Heart right ventricle (tissue), 16 donors: ENCODE measurements at regions not wholly inside any gene's neighbourhood (a gene's known extent, or its start where the extent isn't known, plus 50 kb on each side); places are given as distances from the start of the nearest gene placed in this dataset.

ENCODE experiments used
- ATAC-seq, 8 donors: fragments of 200-7000 bp; cut with Tn5 transposase; one replicate each; pipeline ENCODE4 v1.9.1; 2020; ENCODE audit warnings: mild to moderate bottlenecking in 8 of 8, moderate library complexity in 8 of 8, moderate number of reproducible peaks in 1 of 8
- DNase-seq, 2 donors: peaks; one replicate each; pipeline ENCODE4 v3.0.0-alpha.2; 2020
- H3K27ac ChIP-seq, 10 donors: fragments of 200-600 bp; sonication (generic) in 2 of 10; one replicate each; pipeline versions ENCODE4 v1.5.0 to v1.8.0; 2020 to 2022; ENCODE audit warnings: mild to moderate bottlenecking in 3 of 10
- H3K27me3 ChIP-seq, 7 donors: fragments of 200-600 bp; one replicate each; pipeline ENCODE4 v1.8.0; 2021 to 2022; ENCODE audit warnings: mild to moderate bottlenecking in 2 of 7
- H3K36me3 ChIP-seq, 9 donors: fragments of 200-600 bp; sonication (generic) in 1 of 9; one replicate each; pipeline versions ENCODE4 v1.5.0 to v1.8.0; 2020 to 2022; ENCODE audit warnings: mild to moderate bottlenecking in 2 of 9
- H3K4me1 ChIP-seq, 9 donors: fragments of 200-600 bp; sonication (generic) in 1 of 9; one replicate each; pipeline versions ENCODE4 v1.5.0 to v1.8.0; 2020 to 2022; ENCODE audit warnings: mild to moderate bottlenecking in 4 of 9
- H3K4me3 ChIP-seq, 10 donors: fragments of 200-600 bp; sonication (generic) in 2 of 10; one replicate each; pipeline versions ENCODE4 v1.5.0 to v1.8.0; 2020 to 2022; ENCODE audit warnings: mild to moderate bottlenecking in 7 of 10, moderate library complexity in 2 of 10
- H3K9me3 ChIP-seq, 11 donors: fragments of 200-600 bp in 10 of 11; sonication (generic) in 2 of 11; one replicate each; pipeline versions ENCODE4 v1.5.0 to v1.8.0; 2013 to 2022; ENCODE audit warnings: mild to moderate bottlenecking in 2 of 11, control low read depth in 1 of 11, moderate library complexity in 1 of 11
- CTCF ChIP-seq, 9 donors: fragments of 200-600 bp; sonication (generic) in 2 of 9; IDR thresholded peaks; one replicate each; pipeline versions ENCODE4 v1.5.0 to v1.8.0; 2021 to 2022; ENCODE audit warnings: antibody characterized with exemption in 9 of 9, mild to moderate bottlenecking in 5 of 9, moderate library complexity in 1 of 9
- WGBS, 2 donors: extraction: QIAGEN DNeasy Blood & Tissue Kit; methylation state at CpG; one replicate each; pipeline ENCODE4 v1.1.7; 2013; ENCODE audit warnings: inconsistent platforms in 1 of 2; 5-methylcytosine and 5-hydroxymethylcytosine counted together
- intact Hi-C, 10 donors: fragments of 100-400 bp; cut with DNase I; formaldehyde crosslinking; loops; one replicate each; pipeline versions ENCODE4 v1.11.1 to v1.14.2; 2022
- donor health status: Arrhythmogenic right ventricular cardiomyopathy.
- donor health status: ischemic (EF 13 %, LVEDD 7.1; RV severe dilation, severe dysfunction).
- donor health status: healthy with polysubstance abuse.
- donor health status: DM: no; HTN: yes; CAD: no.
- donor health status: DM: no; HTN: no; CAD: no.
- donor health status: ischemic (EF 25% LVEDD 6.9; RV normal size, moderate dysfunction).
- donor health status: ischemic (EF 25% LVEDD 5.7; RV mildly dilated, moderate dysfunction).
- donor health status: healthy.
- donor health status: DM: yes; HTN: yes; CAD: no.
- donor health status: Ischemic cardiomyopathy.
- donor health status: ischemic (EF 35%, LVEDD 5.7; RV mildly dilated, moderate dysfunction).
- donor health status: nonischemic (EF 11% LVEDD 7.7; RV severe dilation, severe dysfunction).
- donor health status: DM: yes; HTN: yes; CAD: no.
- donor health status: PGD.
- donor health status: ischemic (EF 29% LVEDD 5.4; RV normal size, mild dysfunction).
- donor health status: nonischemic (EF 23%, LVEDD 6.1; RV moderate dilation, normal function).

DNA sequence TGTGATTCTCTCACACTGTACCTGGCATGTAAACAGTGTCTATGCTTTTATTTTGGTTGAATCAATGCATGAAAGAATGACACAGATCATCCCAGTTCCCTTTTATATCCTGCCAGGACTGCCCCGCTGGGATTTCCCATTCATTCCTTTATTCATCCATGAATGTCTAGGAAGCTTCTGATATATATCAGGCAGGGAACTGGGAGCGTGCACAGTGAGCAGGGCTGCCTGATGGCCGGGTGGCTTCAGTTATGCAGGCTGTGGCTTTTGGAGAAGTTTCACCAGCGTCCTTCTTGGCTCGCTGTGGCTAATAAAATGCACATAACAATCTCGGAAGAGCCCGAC, 789.0 kb downstream of the TBC1D22A start:
- ATAC-seq, result no peak
- H3K27me3 ChIP-seq, result peaks cover 0 to 31% (median 22%) of the 10 kb centered on the region in 7 donors
- H3K4me1 ChIP-seq, result no peaks in the 10 kb centered on the region
- no peaks in the 10 kb centered on the region for H3K9me3 ChIP-seq
- intact Hi-C loops, result no loop called here
- DNase-seq, result no peak
- H3K36me3 ChIP-seq, result no peaks in the 10 kb centered on the region
- 80 to 81% methylated on average over 7 of the region's 7 CpGs for WGBS, 2 donors
- H3K27ac ChIP-seq, result no peak overlapping the region
- no peak overlapping the region for H3K4me3 ChIP-seq
- TF ChIP-seq CTCF (IDR thresholded peaks at IDR 0.05), result no peak

DNA sequence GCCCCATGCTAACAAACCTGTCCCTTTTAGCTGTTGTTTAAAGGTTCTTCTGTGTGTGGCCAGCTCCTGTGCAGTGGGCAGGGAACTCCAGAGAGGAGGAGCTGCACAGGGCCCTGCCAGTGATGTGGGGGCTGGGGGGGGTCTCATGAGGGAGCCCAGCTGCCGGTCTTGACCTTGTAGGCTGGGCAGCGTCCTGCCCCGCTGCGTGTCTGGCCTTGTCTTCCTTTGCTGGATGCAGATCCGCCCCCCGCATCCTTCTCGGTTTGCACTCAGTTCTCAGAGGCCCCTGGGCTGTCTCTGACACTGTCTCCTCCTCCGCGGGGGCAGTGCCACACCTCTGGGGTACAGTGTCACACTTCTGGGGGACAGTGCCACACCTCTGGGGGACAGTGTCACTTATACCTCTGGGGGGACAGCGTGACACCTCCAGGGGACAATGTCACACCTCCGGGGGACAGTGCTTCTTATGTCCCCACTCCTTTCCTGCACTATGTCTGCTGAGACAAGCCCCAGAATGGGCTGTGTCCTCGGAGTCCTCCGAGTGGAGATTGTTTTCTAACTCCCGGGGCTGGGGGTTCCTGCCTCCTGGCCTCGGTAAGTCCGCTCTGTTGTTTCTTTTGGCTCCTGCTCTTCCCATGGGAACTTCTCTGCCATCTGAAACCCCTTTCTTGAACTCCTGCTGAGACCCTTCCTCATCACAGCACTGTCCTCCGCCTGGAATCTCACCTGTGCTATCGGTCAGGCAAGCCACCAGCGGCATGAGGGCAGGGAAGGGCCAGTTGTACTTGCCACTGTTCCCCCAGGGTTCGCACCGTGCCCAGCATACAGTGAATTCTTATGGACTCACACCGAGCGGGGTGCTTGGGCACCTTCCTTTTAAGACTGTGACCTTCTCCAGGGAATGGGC, 788.3 kb downstream of the TBC1D22A start:
- H3K9me3 ChIP-seq, result no peaks in the 10 kb centered on the region
- peaks cover 0 to 31% (median 22%) of the 10 kb centered on the region in 7 donors for H3K27me3 ChIP-seq
- ATAC-seq, result no peak
- intact Hi-C loops, result no loop called here
- no peak for TF ChIP-seq CTCF (IDR thresholded peaks at IDR 0.05)
- 45 to 50% methylated on average over 23 of the region's 23 CpGs for WGBS, 2 donors
- no peaks in the 10 kb centered on the region for H3K4me1 ChIP-seq
- no peak overlapping the region for H3K4me3 ChIP-seq
- no peaks in the 10 kb centered on the region for H3K36me3 ChIP-seq
- H3K27ac ChIP-seq, result no peak overlapping the region
- DNase-seq, result no peak

- Histone ChIP-seq H3K4me1 (no peaks in the 10 kb centered on the region), H3K27me3 (peaks cover 0 to 34% (median 20%) of the 10 kb centered on the region in 7 donors), H3K36me3 (no peaks in the 10 kb centered on the region), H3K27ac (no peak overlapping the region), H3K4me3 (no peak overlapping the region), H3K9me3 (peaks cover 0 to 7% (median 0%) of the 10 kb centered on the region in 11 donors)
- 69 to 81% methylated on average over 17 of the region's 17 CpGs for WGBS, 2 donors
- no peak for TF ChIP-seq CTCF (IDR thresholded peaks at IDR 0.05)
- intact Hi-C loops, result no loop called here
- ATAC-seq, result no peak
- no peak for DNase-seq
Observed at GRCh38 chr22:47549741-47550340, 787.4 kb downstream of the TBC1D22A start.

DNA sequence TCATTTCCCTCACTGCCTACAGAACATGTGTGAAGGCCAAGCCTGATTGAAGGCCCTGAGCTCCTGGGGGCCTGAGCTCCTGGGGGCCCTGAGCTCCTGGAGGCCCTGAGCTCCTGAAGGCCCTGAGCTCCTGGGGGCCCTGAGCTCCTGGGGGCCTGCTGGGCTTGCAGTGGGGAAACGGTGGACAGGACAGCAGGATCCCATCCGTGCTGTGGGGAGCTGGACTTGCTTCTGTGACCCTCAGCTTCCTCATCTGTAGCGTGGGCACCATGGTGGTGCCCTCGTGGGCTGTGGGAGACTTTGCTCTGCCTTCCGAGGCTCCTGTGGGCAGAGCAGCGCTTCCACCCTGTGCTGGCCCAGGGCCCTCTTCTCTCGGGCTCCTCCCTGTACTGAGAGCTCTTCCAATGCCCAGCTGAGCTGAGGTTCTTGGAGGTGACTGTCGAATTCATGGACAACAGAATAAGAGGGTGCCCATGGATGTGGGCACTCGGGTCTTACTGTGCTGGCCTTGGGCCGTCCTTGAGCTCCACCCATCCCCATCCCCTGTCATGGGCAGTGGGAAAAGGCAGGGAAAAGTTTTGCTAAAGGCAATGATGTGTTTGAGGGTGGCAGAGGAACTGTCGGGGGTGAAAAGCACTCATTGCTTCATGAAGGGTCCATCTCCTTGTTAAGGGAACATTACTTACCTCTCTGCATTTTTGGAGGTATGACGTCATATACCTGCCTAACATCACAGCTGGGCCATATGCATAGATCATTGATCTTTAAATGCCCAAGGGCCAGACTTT, 786.7 kb downstream of the TBC1D22A start:
- ATAC-seq (no peak), DNase-seq (no peak)
- TF ChIP-seq CTCF (IDR thresholded peaks at IDR 0.05), result no peak
- peaks cover 0 to 9% (median 0%) of the 10 kb centered on the region in 11 donors for H3K9me3 ChIP-seq
- 74 to 77% methylated on average over 12 of the region's 12 CpGs for WGBS, 2 donors
- H3K36me3 ChIP-seq, result no peaks in the 10 kb centered on the region
- peaks cover 0 to 34% (median 16%) of the 10 kb centered on the region in 7 donors for H3K27me3 ChIP-seq
- H3K4me3 ChIP-seq, result no peak overlapping the region
- H3K4me1 ChIP-seq, result no peaks in the 10 kb centered on the region
- no peak overlapping the region for H3K27ac ChIP-seq
- intact Hi-C loops, result no loop called here
